Glutamatergic neuron (in vitro differentiated cells): ENCODE measurements at regions not wholly inside any gene's neighbourhood (a gene's known extent, or its start where the extent isn't known, plus 50 kb on each side); places are given as distances from the start of the nearest gene placed in this dataset.

ENCODE experiments used
- DNase-seq: peaks from one replicate; pipeline ENCODE4 v3.0.0; 2022
- H3K27ac Mint-ChIP-seq: one replicate; pipeline ENCODE4 v1.8.0; 2020; ENCODE audit warnings: mild to moderate bottlenecking, mixed read lengths, inconsistent platforms; ENCODE audit not compliant: unreplicated experiment
- H3K27me3 Mint-ChIP-seq: one replicate; pipeline ENCODE4 v1.8.0; 2020; ENCODE audit warnings: mild to moderate bottlenecking, moderate library complexity, mixed read lengths, inconsistent platforms; ENCODE audit not compliant: unreplicated experiment
- H3K36me3 Mint-ChIP-seq: one replicate; pipeline ENCODE4 v1.8.0; 2020; ENCODE audit warnings: mild to moderate bottlenecking, mixed read lengths, inconsistent platforms; ENCODE audit not compliant: unreplicated experiment
- H3K4me1 Mint-ChIP-seq: one replicate; pipeline ENCODE4 v1.8.0; 2020; ENCODE audit warnings: mild to moderate bottlenecking, low read depth, mixed read lengths, inconsistent platforms; ENCODE audit not compliant: unreplicated experiment
- H3K4me3 Mint-ChIP-seq: one replicate; pipeline ENCODE4 v1.8.0; 2020; ENCODE audit warnings: mild to moderate bottlenecking, mixed read lengths, inconsistent platforms; ENCODE audit not compliant: unreplicated experiment
- H3K9me3 Mint-ChIP-seq: one replicate; pipeline ENCODE4 v1.8.0; 2020; ENCODE audit warnings: mild to moderate bottlenecking, moderate library complexity, mixed read lengths, inconsistent platforms; ENCODE audit not compliant: unreplicated experiment
- CTCF ChIP-seq: fragments of 200-600 bp; sonication (generic); IDR thresholded peaks from one replicate; pipeline ENCODE4 v1.5.0; 2021; ENCODE audit not compliant: partially characterized antibody, unreplicated experiment

GRCh38 chr1:59063501-59063900 lies 233.4 kb upstream of the FGGY start:
- Mint-ChIP-seq H3K4me1 (no peaks in the 10 kb centered on the region), H3K36me3 (no peaks in the 10 kb centered on the region), H3K27me3 (peaks cover 4% of the 10 kb centered on the region), H3K4me3 (no peak overlapping the region), H3K27ac (no peak overlapping the region), H3K9me3 (peaks cover 4% of the 10 kb centered on the region)
- no peak for DNase-seq
- TF ChIP-seq CTCF, result no peak

- Mint-ChIP-seq H3K27ac (no peak overlapping the region), H3K4me1 (no peaks in the 10 kb centered on the region), H3K4me3 (no peak overlapping the region), H3K9me3 (peaks cover 2% of the 10 kb centered on the region), H3K36me3 (no peaks in the 10 kb centered on the region), H3K27me3 (peaks cover 4% of the 10 kb centered on the region)
- TF ChIP-seq CTCF, result no peak
- DNase-seq, result no peak
These were observed 232.3 kb upstream of the FGGY start for GRCh38 chr1:59064592-59064991.

GRCh38 chr1:59066236-59066635 lies 230.7 kb upstream of the FGGY start:
- H3K4me3 Mint-ChIP-seq, result no peak overlapping the region
- peaks cover 2% of the 10 kb centered on the region for H3K9me3 Mint-ChIP-seq
- no peaks in the 10 kb centered on the region for H3K36me3 Mint-ChIP-seq
- H3K4me1 Mint-ChIP-seq, result no peaks in the 10 kb centered on the region
- H3K27me3 Mint-ChIP-seq, result peaks cover 3% of the 10 kb centered on the region
- no peak for DNase-seq
- no peak overlapping the region for H3K27ac Mint-ChIP-seq
- no peak for TF ChIP-seq CTCF

- Mint-ChIP-seq H3K9me3 (peaks cover 2% of the 10 kb centered on the region), H3K4me1 (peaks cover 5% of the 10 kb centered on the region), H3K27me3 (peaks cover 2% of the 10 kb centered on the region), H3K4me3 (no peak overlapping the region), H3K36me3 (no peaks in the 10 kb centered on the region), H3K27ac (no peak overlapping the region)
- no peak for DNase-seq
- TF ChIP-seq CTCF, result no peak
These were observed 226.3 kb upstream of the FGGY start for GRCh38 chr1:59070610-59071009.

- H3K27me3 Mint-ChIP-seq, result no peaks in the 10 kb centered on the region
- TF ChIP-seq CTCF, result no peak
- H3K36me3 Mint-ChIP-seq, result no peaks in the 10 kb centered on the region
- H3K27ac Mint-ChIP-seq, result no peak overlapping the region
- no peak overlapping the region for H3K4me3 Mint-ChIP-seq
- H3K4me1 Mint-ChIP-seq, result peaks cover 5% of the 10 kb centered on the region
- no peak for DNase-seq
- H3K9me3 Mint-ChIP-seq, result no peaks in the 10 kb centered on the region
These were observed 225.6 kb upstream of the FGGY start for GRCh38 chr1:59071289-59071688.
